KG1 (cell line): ENCODE measurements at regions not wholly inside any gene's neighbourhood (a gene's known extent, or its start where the extent isn't known, plus 50 kb on each side); places are given as distances from the start of the nearest gene placed in this dataset.

Experiments
- DNase-seq: peaks from one replicate; lab custom pipeline; 2025; lab: John Stamatoyannopoulos, UW

DNA sequence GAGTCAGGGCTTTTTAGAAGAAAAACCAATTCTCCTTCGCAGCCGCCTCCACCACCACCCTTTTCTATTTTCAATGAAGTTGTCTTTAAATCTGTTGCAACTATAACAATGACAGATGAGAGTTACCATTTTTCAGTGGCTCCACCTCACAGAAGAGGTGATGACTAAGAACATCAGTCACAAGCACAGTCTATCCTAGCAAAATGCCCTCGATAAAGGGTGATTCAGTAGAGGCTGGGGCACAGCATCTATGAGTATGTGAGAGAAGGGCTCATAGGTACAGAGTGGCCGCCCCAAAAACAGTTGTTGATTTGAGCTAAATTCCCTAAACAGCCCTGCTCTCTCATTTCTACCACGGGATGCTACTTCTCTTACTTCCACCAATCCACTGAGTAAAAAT, 310.8 kb upstream of the MGAT5 start:
- no peak for DNase-seq

DNA sequence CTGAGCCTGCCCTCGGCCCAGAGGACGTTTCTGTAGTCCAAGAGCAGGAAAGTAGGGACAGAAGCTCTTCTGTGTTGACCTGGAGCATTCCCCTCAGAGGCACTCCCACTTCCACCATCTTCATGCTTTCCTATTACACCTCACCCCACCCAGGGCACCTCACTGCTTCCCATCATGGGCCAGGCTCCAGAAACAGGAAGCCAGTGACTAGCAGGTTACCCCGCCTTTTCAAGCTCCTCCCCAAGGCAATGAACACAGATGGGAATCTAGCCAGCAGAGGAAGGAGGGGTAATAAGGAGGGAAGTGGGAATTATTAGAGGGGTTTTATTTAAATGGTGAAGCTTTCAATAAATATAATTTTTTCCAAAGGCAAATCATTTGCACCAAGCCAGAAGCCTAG, 308.8 kb upstream of the MGAT5 start:
- DNase-seq = no peak

DNA sequence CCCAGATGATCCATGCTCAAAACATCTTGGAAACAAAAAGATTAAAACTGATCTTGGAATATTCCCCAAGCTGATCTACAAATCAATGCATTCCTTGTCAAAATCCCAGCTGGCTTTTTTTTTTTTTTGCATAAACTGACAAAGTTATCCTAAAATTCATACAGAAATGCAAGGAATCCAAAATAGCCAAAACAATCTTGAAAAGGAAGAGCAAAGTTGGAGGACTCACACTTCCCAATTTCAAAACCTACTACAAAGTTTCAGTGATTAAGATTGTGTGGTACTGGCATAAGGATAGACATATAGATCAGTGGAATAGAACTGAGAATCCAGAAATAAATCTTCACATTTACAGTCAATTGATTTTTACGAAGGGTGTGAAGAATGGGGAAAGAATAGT, 306.8 kb upstream of the MGAT5 start:
- no peak for DNase-seq

DNA sequence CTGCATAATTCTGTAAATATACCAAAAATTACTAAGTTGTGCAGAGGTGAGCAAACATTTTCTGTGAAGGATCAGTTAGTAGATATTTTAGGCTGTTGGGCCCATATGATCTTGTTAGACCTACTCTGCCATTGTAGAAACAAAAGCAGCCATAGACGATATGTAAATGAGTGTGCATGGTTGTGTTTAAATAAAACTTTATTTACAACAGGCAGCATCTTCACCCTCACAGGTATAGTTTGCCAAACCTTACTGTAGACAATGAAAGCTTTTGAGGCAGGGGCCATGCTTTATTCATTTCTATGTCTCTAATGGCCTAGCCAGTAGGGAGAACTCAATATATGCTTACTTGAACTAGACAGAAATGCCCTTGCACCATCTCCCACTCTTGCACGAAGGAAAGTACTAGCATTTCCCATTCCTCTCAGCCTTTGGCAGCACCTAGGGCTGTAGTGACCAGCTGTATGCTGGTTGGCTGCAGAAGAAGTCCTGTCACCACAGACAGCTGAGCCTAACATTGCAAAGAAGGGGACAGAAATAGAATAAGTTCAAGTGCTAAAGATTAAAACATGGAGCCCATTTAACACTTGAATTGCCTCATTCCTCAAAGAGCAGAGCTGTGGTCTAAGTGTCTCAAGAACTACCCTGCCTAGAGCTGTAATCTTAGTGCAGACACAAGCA, 305.1 kb upstream of the MGAT5 start:
- DNase-seq = no peak

DNA sequence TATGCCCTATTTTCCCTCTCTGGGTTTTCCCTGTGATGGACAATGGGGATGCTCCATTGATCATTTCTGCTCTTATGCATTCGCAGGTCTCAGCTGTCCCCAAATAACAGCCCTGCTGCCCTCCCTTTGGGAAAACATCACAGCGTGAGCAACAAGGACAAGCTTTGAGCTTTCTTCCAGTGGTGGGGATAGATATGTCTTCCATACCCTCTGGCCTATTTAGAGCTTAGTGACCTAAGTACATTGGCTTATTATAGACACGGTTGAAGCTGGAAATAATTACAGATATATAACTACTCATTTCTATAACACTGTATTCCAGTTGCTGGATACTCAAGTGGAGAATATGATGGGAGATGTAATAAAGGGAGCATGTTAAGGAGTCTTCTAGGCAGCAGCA, 304.3 kb upstream of the MGAT5 start:
- DNase-seq = no peak

DNA sequence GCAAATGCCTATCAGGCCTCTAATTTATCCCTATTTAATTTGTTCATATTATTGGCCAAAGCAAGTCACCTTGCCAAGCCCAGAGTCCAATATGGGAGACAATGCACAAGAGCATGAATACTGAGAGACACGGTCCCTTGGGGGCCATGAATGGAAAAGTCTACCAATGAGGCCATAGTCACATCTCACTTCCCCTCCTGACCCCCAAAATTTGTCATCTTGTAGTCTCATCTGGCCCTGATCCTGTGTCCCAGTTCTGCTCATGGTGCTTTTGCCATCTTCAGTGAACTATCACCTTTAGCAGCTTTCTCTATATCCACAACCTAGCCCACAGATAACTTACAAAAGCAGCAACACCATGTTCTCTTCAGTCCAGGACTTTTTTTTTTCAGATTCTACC, 302.7 kb upstream of the MGAT5 start:
- DNase-seq = no peak

DNA sequence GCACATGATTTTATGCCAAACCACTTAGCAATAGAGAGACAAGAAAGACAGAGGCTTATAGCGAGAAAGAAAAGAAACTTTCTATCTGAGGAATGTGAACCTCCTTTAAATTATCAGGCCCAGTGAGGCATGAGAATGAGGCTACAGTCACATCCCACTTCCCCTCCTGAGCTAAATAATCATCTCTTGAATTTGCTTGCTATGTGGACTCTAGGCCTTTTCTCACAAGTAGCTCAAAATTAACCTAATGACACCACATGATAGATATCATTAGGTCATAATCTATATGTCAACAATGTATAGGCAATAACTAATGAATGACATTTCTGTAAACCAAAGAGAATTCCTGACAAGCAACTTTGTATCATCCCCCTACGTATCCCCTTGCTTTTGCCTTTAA, 301.5 kb upstream of the MGAT5 start:
- no peak for DNase-seq

DNA sequence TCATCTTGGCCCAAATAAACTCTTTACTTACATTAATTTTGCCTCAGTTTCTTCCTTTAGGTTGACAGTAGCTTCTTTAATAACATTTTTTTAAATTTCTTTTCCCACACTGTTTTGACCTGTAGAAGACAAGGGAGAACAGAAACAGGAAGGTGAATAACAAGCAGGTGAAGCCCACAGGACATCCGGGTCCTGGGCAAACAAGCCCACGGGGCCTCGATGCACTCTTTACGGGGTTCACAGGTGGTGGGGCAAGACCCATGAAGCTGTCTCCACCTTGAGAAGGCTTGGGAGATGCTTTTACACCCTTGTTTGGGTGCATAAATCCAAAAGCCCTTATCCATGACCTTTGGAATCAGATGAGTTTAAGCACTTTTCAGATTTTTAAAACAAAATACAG, 301.0 kb upstream of the MGAT5 start:
- no peak for DNase-seq

DNA sequence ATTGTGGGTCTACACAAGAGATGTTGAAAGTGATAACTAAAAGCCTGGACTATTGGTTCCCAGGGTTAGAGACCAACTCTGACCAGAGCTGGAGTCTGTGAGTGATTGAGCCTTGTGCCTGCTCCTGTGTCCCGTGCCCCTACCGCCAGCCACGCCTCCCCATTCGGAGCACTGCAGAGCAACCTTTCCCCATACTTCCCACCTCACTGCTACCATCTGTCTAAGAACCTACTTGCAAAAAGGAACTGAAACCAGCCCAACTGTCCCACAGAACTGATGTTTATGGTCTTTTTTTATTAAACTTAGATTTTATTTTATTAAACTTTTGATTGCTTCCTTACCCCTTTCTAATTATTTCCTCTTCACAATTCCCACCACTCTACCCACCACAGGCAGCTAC, 300.3 kb upstream of the MGAT5 start:
- no peak for DNase-seq

DNA sequence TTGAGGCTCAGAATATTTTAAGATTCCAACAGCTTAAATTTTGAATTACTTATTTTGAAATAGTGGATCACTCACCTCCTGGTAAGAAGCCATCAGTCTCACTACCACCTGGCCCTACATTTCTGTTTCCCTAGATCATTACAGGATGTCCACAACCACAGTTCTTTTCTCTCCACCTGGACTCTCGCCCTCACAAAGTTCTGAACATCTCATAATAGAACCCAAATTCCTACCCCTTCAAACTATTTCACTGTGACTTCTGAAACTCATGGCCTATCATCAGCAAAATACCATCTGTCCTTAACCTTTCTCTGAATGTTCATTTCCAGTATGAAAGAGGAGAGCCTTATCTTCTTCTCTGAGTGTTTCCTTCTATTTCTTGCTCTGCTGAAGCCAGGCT, 299.2 kb upstream of the MGAT5 start:
- no peak for DNase-seq

DNA sequence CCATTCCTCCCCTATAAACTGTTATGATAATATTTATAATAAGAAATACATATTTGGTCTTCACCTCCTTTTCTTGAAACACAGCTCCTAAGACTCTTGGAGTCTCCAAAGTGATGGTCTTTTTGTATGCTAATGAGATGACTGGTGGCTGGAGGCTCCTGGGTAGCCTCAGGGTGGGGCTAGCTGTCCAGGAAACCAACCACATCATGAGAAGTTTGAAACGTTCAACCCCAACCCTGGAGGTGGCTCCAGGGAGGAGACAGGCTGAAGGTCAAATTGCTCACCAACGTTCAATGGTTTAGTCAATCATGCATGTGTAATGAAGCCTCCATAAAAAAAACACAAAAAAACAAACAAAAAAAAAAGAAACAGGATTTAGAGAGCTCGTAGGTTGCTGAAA, 298.7 kb upstream of the MGAT5 start:
- DNase-seq = no peak

DNA sequence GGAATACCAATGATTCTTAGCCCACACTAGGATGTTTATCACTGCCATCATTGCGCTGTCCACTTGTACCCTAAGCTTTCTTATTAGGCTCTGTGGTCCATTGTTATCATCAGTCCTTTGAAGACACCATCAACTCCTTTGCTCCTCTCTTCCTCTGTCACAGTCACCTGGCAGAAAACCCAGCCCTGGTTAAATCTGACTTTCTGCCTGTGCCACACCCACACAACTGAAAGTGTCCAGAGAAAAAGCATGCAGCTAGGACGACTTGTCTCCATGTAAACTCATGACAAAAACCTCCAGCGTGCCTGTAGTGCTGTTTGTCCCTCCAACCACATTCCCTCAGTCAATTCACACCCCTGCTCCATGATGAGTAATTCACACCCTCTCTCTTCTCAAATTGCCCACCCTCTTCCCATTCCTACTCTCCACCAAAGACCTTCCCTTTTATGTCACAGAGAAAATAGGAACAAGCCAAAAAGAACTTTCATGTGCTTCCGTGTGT, 297.4 kb upstream of the MGAT5 start:
- DNase-seq = no peak

DNA sequence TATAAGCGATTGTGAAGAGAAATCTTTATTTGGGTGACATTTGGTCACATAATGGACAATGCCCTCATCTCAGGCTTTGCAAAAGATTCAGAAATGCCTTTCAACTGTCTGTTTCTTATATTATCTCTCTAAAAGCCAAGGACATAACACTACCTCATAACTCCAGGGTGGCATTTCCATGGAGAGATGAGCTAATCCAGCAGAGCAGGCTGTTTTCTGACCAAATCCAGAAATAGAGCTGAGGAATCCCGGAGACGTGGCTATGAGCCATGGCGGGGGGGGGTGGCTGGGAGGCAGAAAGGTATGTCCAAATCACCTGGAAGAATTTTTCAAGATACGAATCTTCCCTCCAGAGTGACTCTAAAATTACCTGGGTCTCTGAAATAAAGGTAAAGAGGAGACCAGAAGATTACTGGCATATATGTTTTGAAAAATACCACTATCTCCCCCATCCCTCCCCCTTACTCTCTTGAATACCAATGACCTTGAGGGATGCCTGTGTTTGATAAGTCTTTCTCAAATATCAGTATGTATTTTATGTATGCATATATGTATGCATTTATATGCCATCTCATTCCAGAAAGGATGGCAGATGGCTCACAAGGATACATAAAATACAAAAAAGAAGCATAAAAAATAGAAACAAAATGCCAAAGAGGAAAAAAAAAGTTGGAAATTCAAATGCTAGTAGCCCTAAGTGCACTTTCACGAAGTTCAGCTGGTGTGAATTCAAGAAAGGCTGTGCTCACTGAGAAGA, 296.0 kb upstream of the MGAT5 start:
- DNase-seq = no peak

DNA sequence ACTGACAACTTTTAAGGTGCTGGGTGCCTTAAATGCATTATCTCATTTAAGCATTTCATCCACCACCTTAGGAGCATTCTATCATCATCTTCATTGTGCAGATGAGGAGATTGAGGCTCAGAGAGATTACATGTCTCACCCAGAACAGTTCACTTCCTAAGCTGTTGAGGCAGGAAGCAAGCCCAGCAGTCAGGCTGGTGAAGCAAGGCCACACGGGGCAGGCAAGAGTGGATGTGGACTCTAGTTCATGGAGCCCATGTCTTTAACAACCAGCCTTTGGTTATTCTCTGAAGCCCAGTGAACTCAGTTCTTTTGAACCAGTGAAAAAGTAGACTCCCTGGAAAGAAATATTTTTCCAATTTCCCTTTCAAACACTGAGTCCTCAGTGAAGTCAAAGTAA, 294.8 kb upstream of the MGAT5 start:
- DNase-seq = no peak

DNA sequence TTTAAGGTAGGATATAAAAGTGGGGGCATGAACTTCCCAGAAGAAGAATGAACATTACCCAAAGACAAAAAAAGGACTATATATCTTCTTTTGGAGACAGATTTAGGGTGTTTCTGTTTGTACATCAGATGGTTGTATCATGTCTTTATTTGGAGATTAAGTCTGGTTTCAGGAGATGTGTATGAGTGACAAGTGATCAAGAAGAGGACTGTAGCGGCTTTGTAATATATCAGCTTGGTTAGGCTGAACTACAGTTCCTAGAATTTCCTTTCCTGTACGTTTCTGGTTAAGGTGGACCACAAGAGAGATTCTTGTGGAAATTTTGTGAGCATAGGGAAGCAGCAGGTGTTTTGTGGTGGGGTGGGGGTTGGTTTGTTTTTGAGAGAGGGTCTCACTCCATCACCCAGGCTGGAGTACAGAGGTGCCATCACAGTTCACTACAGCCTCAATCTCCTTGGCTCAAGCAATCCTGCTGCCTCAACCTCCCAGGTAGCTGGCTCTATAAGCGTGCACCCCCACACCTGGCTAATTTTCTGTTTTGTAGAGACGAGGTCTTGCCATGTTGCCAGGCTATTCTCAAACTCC, 287.1 kb upstream of the MGAT5 start:
- no peak for DNase-seq

DNA sequence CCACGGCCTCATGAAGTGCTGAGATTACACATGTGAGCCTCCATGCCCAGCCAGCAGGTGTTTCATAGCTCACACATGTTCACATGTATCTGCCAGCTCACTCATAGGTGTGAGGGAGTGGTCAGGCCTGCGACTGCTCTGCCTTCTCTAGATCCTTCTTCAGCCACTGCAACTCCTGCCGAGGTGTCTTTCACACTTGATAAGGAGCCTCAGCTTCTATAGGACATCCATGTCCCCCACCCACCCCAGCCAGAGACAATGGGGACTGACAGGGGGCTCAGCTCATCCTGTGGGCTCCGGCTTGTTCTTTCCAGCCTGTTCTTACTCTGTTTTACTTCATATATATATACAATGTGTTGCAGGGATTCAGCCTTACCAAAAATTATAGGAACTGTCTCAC, 286.5 kb upstream of the MGAT5 start:
- no peak for DNase-seq

DNA sequence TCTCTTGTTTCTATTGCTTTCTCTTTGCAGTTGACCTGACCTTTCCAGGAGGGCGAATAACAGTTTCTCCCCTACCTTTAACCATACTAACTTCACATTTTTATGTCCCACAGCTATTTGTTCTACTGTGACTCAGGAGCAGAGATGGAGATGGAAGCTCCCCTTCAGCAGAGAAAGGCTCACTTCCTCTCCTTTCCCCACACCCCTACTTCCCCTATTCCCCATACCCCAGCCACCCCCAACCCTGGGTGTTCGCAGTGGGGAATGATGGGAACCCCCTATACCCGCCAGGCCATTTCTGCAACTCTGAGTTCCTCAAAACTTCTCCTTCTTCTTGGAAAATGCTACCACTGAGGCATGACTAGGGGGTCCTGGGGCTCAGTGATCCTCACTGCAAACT, 285.4 kb upstream of the MGAT5 start:
- no peak for DNase-seq

DNA sequence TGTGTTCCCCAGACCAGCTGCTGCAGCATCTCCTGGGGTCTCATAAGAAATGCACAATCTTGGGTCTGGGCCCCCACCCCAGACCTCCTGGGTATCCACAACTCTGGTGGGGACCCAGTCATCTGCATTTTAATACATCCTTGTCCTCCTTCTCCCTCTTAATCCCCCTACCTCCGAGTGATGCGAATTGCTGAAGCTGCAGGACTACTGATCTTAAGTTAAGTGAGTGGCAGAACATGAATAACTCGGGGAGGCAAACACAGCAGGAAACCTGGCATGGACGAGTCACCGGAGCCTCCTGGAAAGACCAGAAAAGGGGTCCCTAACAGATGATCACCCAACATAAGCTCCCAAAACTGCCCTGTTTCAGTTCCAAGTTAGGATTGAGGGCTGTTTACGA, 283.2 kb upstream of the MGAT5 start:
- no peak for DNase-seq

DNA sequence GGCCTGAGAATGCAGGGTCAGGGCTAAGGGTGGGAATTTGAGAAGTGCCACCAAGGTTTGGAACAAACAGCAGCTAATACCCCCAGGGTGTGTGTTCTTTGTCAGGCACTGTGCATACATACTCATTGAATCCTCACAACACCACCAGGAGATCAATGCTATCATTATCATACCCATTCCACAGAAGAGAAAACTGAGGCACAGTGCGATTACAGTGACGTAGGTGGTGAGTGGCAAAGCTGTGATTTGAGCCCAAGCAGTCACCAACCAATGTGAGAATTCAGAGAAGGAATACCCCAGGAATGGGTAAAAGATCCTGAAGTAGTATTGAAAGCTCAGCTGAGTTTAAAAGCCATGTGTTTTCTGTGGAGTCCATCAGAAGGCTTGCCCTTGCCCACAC, 281.6 kb upstream of the MGAT5 start:
- DNase-seq = no peak

DNA sequence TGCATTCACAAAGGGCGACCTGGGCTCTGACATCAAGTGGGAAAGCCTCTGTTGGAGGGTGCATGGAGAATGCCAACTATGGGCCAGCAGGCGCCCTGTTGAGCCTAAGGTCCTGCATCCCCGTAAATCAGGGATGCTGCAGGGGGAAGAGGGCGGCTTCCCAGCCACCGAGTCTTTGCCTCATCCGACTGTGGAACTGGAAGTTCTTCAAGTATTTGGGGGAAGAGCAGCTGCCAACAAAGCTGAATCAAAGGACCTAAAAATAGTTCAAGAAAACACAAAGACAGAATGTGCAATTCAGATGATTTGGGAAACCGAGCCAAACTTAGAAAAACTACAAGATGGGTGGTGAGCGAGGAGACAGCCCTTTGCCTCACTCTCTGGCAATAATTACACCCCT, 281.1 kb upstream of the MGAT5 start:
- DNase-seq = no peak

DNA sequence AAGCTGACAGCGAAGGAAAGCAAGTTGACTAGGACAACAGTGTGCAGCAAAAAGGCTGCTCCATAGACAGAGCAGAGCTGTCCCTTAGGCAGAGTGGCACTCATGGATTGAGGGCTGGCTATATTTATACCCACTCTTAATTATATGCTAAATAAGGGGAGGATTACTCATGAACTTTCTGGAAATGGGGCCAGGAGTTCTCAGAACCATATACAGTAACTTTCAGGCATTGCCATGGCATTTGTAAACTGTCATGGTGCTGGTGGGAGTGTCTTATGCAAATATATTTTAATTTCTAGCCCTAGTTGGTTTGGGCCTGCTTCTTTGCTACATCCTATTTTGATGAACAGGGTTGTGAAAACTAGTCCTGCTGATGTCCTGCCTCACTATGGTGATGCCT, 279.5 kb upstream of the MGAT5 start:
- no peak for DNase-seq

DNA sequence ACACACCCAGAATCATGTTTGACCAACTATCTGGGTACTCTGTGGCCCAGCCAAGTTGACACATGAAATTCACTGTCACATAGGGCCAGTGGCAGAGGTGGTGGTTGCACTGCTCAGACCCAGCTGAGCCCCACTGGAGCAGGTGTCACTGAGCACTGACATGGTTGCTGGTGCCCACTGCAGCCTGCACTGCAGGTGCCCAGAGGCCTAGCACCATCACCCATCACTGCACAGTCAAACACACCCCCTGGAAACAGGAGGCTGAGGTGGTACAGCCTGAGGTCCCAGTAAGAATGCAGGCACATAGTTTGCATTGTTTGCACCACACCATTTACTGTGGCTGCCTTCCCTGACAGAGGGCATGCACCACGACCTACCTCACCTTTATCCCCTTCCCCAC, 278.7 kb upstream of the MGAT5 start:
- DNase-seq = no peak

DNA sequence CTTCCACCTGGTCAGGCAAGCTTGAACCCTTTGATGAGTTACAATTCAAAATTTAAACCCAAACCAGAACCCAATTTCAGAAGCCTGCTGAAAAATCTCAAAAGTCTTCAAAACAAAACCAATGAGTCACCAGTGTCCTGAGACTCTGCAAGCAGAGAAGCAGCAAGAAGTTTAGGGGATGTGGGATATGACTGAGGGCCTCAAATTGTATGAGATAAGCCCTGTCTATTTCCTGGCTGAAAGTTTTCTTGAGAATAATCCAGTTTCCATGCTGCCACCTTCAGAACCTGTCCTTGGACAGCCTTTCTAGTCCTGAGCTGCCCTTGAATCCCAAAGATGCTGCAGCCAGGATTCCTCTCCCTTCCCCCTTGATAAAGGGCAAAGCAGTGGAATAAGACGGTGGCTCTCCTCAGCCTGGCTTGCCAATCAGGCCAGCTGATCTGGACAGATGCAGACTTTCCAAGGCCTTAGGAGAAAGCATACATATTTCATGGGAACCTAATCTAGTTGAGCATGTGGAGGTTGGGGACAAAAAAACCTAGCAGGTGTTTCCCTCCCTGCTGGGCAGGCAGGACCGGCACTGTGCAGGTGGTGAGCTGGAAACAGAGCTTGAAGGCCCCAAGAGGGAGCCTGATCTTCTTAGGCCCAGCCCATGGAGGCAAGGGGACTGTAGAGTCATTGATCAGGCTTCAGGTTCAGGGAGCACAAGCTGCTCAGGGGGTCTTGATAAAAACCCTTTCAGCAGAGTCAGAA, 278.0 kb upstream of the MGAT5 start:
- DNase-seq = no peak
